Esophagus muscularis mucosa (tissue), 4 donors: ENCODE measurements at regions not wholly inside any gene's neighbourhood (a gene's known extent, or its start where the extent isn't known, plus 50 kb on each side); places are given as distances from the start of the nearest gene placed in this dataset.

Experiments used
- DNase-seq: peaks from one replicate; pipeline ENCODE4 v3.0.0-alpha.2; 2017; ENCODE audit errors: extremely low spot score
- H3K27ac ChIP-seq, 4 donors: fragments of 200-600 bp; sonication (generic); replicated peaks in 1 of 4; 1 replicate in 3 of 4; 2 replicates in 1 of 4; pipeline ENCODE4 v1.5.1; 2016 to 2019; ENCODE audit warnings: mild to moderate bottlenecking in 1 of 4
- H3K27me3 ChIP-seq, 4 donors: fragments of 200-600 bp; sonication (generic); one replicate each; pipeline versions ENCODE4 v1.5.1 to v1.6.0; 2016 to 2019
- H3K36me3 ChIP-seq, 4 donors: fragments of 200-600 bp; sonication (generic); one replicate each; pipeline ENCODE4 v1.5.1; 2016 to 2019
- H3K4me1 ChIP-seq, 4 donors: fragments of 200-600 bp; sonication (generic); one replicate each; pipeline ENCODE4 v1.5.1; 2016 to 2019
- H3K4me3 ChIP-seq, 4 donors: fragments of 200-600 bp; sonication (generic); 1 replicate in 2 of 4; 2 replicates in 2 of 4; pipeline ENCODE4 v1.5.1; 2016 to 2019; ENCODE audit warnings: mild to moderate bottlenecking in 4 of 4, moderate library complexity in 1 of 4
- H3K9me3 ChIP-seq, 4 donors: fragments of 200-600 bp; sonication (generic); 1 replicate in 3 of 4; 2 replicates in 1 of 4; pipeline ENCODE4 v1.5.1; 2016 to 2019
- EP300 ChIP-seq: sonication (generic); formaldehyde crosslinking; IDR thresholded peaks from one replicate; pipeline ENCODE4 v1.6.1; 2017; ENCODE audit warnings: antibody characterized with exemption
- POLR2A ChIP-seq: fragments of 450-650 bp; IDR thresholded peaks from one replicate; pipeline ENCODE4 v1.6.1; 2017; ENCODE audit warnings: antibody characterized with exemption, moderate library complexity, mild to moderate bottlenecking, low read depth
- POLR2AphosphoS5 ChIP-seq, 2 donors: sonication (generic); formaldehyde crosslinking; IDR thresholded peaks; one replicate each; pipeline ENCODE4 v1.6.1; 2017; ENCODE audit warnings: antibody characterized with exemption in 2 of 2
- WGBS: methylation state at CpG from one replicate; pipeline ENCODE4 v1.1.5; 2018; 5-methylcytosine and 5-hydroxymethylcytosine counted together
- intact Hi-C: fragments of 100-400 bp; cut with DNase I; formaldehyde crosslinking; loops from one replicate; pipeline ENCODE4 v1.15.1; 2023
- TF ChIP-seq, protein P1 (sequence below), 3 experiments: fragments of 200-600 bp in 2 of 3; fragments of 450-650 bp in 1 of 3; sonication (generic) in 2 of 3; IDR thresholded peaks; one replicate each; pipeline ENCODE4 v1.5.1; 2017 to 2019; ENCODE audit warnings: antibody characterized with exemption in 3 of 3, mild to moderate bottlenecking in 2 of 3, moderate library complexity in 1 of 3

DNA sequence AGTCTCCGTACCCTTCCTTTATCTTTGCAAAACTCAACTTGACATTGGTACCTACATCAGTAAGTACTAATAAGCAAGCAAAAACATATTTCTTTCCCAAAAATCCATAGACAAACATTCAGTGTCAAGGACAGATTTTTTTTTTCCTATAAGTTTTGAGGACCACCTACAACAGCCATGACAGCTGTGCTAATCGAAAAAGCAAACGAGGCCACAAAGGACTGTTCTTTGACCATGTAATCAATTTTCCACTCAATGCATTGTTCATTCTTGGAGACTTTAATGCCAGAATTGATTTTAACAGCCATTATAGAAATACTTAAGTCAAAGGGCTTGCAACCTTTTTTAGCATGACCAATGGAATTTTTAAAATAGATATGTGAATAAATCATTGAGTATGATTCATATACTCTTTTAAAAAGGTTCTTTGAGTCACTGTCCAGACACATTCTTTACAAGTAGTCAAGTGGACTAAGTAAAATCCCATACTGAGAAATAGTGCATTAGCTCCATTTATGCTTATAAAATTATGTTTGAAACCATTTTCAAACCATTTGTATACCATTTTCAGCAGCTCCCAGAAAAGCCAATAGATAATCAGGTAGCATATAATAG is 323.9 kb downstream of the MZT1 start:
- Histone ChIP-seq H3K36me3 (no peaks in the 10 kb centered on the region), H3K27ac (no peak overlapping the region), H3K4me1 (no peaks in the 10 kb centered on the region), H3K27me3 (no peaks in the 10 kb centered on the region), H3K4me3 (no peak overlapping the region), H3K9me3 (no peaks in the 10 kb centered on the region)
- intact Hi-C loops: no loop called here
- WGBS: 84% methylated on average over 3 of the region's 3 CpGs
- TF ChIP-seq EP300 (no peak), POLR2AphosphoS5 (IDR thresholded peaks at IDR 0.05) (no peak), POLR2A (no peak)
- TF ChIP-seq, protein P1, sequence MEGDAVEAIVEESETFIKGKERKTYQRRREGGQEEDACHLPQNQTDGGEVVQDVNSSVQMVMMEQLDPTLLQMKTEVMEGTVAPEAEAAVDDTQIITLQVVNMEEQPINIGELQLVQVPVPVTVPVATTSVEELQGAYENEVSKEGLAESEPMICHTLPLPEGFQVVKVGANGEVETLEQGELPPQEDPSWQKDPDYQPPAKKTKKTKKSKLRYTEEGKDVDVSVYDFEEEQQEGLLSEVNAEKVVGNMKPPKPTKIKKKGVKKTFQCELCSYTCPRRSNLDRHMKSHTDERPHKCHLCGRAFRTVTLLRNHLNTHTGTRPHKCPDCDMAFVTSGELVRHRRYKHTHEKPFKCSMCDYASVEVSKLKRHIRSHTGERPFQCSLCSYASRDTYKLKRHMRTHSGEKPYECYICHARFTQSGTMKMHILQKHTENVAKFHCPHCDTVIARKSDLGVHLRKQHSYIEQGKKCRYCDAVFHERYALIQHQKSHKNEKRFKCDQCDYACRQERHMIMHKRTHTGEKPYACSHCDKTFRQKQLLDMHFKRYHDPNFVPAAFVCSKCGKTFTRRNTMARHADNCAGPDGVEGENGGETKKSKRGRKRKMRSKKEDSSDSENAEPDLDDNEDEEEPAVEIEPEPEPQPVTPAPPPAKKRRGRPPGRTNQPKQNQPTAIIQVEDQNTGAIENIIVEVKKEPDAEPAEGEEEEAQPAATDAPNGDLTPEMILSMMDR (IDR thresholded peaks at IDR 0.05): no peak
- DNase-seq: no peak

DNA sequence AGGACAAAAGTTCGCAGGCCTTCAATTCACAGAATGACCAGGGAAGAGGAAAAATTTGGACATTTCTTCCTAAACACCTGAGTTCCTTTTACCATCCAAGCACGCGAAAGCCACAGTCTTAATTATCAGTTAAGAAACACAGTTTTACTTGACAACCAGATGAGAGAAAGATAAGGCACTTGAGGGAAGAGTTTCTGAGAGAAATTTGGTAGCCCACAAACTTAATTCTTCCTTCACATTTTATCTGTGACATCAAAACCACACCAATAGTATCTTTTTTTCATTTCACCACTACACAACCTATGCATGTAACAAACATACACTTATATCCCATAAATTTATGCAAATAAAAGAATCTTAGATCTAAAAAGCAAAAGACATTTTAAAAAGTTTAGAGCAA is 326.6 kb downstream of the MZT1 start:
- H3K27ac ChIP-seq: no peak overlapping the region
- no peaks in the 10 kb centered on the region for H3K4me1 ChIP-seq
- DNase-seq: no peak
- H3K36me3 ChIP-seq: no peaks in the 10 kb centered on the region
- no peaks in the 10 kb centered on the region for H3K9me3 ChIP-seq
- 87% methylated on average over 3 of the region's 3 CpGs for WGBS
- intact Hi-C loops: no loop called here
- TF ChIP-seq POLR2AphosphoS5 (IDR thresholded peaks at IDR 0.05): no peak
- no peak for TF ChIP-seq POLR2A
- no peak for TF ChIP-seq EP300
- TF ChIP-seq, protein P1 (IDR thresholded peaks at IDR 0.05): no peak
- H3K4me3 ChIP-seq: no peak overlapping the region
- H3K27me3 ChIP-seq: no peaks in the 10 kb centered on the region

DNA sequence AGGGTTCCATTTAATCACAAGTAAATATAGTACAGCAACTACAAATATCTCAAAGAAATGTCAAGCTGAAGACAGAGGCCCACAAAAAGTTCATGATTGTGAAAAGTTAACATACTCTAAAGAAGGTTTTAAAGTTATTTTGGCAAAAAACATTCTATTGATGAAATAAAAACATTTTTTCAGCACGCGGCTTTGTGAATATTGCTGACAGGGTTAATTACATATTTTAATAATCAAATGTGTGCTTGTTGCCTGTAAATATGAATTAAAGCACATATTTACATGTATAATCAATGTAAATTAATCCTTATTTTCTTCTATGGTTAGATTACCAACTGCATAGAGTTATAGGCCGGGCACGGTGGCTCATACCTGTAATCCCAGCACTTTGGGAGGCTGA is 328.1 kb downstream of the MZT1 start:
- 93% methylated on average over 4 of the region's 4 CpGs for WGBS

DNA sequence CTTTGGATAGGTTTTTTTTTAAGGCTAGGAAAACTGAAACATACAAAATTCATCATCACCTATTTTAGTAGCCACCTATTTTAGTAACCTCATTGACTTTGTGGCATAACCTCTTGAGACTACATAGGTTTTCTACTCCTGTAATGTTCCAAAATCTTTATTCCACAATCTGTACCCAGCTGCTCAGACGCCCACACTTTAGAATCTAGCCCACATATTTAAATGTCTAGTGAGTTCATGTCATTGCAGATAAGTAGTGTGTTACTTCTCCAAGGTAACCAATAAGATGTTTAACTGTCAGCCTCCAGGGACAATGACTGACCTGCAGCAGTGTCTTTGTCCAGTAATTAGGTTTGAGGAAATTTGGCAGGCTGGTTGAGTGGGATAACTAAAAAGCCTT is 330.2 kb downstream of the MZT1 start:
- TF ChIP-seq EP300 (no peak), POLR2A (no peak), POLR2AphosphoS5 (IDR thresholded peaks at IDR 0.05) (no peak)
- TF ChIP-seq, protein P1 (IDR thresholded peaks at IDR 0.05): no peak
- 74% methylated on average over 1 of the region's 1 CpG for WGBS
- intact Hi-C loops: no loop called here

More for the DNA sequence above, 328.1 kb downstream of the MZT1 start:
- Histone ChIP-seq H3K4me1 (no peaks in the 10 kb centered on the region), H3K9me3 (no peaks in the 10 kb centered on the region), H3K4me3 (no peak overlapping the region), H3K36me3 (no peaks in the 10 kb centered on the region), H3K27ac (no peak overlapping the region), H3K27me3 (no peaks in the 10 kb centered on the region)
- intact Hi-C loops: no loop called here
- no peak for TF ChIP-seq POLR2A
- DNase-seq: no peak

DNA sequence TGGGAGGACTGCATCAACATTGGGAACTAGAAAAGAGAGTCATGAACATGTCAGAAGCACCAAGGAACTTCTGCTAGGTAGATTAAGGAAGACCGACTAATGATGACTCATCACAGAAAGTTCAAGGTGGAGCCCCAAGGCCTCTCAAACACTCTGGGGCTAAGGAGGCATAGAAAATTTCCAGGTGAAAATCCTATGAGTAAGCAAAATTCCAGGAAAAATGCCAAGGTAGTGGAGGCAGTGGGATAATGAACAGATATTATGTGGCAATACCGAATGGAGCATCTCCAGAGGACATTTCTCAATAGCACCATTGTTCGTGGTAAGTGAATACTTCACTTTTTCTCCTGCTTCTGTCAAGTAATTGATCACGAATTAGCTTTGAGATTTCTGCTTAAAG is 336.5 kb downstream of the MZT1 start:
- H3K4me1 ChIP-seq: no peaks in the 10 kb centered on the region
- 88% methylated on average over 4 of the region's 4 CpGs for WGBS
- H3K27ac ChIP-seq: no peak overlapping the region
- intact Hi-C loops: no loop called here
- H3K36me3 ChIP-seq: no peaks in the 10 kb centered on the region
- no peaks in the 10 kb centered on the region for H3K27me3 ChIP-seq
- H3K4me3 ChIP-seq: no peak overlapping the region
- H3K9me3 ChIP-seq: no peaks in the 10 kb centered on the region
- DNase-seq: no peak
- TF ChIP-seq POLR2A: no peak
- no peak for TF ChIP-seq POLR2AphosphoS5 (IDR thresholded peaks at IDR 0.05)
- TF ChIP-seq EP300: no peak
- TF ChIP-seq, protein P1 (IDR thresholded peaks at IDR 0.05): no peak

More for the DNA sequence above, 330.2 kb downstream of the MZT1 start:
- Histone ChIP-seq H3K4me3 (no peak overlapping the region), H3K4me1 (no peaks in the 10 kb centered on the region), H3K27ac (no peak overlapping the region), H3K9me3 (no peaks in the 10 kb centered on the region), H3K36me3 (no peaks in the 10 kb centered on the region), H3K27me3 (no peaks in the 10 kb centered on the region)
- DNase-seq: no peak
